Sigmoid colon (tissue), 6 donors: ENCODE measurements at regions not wholly inside any gene's neighbourhood (a gene's known extent, or its start where the extent isn't known, plus 50 kb on each side); places are given as distances from the start of the nearest gene placed in this dataset.

Source experiments
- DNase-seq: peaks from one replicate; pipeline ENCODE4 v3.0.0-alpha.2; 2019
- H3K27ac ChIP-seq, 4 donors: fragments of 200-600 bp; sonication (generic); one replicate each; pipeline ENCODE4 v1.5.1; 2016 to 2019; ENCODE audit warnings: mild to moderate bottlenecking in 1 of 4
- H3K27me3 ChIP-seq, 3 donors: fragments of 200-600 bp; sonication (generic); one replicate each; pipeline ENCODE4 v1.5.1; 2019; ENCODE audit warnings: mild to moderate bottlenecking in 1 of 3
- H3K36me3 ChIP-seq, 4 donors: fragments of 200-600 bp; sonication (generic); one replicate each; pipeline ENCODE4 v1.5.1; 2016 to 2019
- H3K4me1 ChIP-seq, 4 donors: fragments of 200-600 bp; sonication (generic); one replicate each; pipeline ENCODE4 v1.5.1; 2017 to 2019
- H3K4me3 ChIP-seq, 4 donors: fragments of 200-600 bp; sonication (generic); one replicate each; pipeline ENCODE4 v1.5.1; 2017 to 2019; ENCODE audit warnings: mild to moderate bottlenecking in 2 of 4, moderate library complexity in 1 of 4
- H3K9me3 ChIP-seq, 4 donors: fragments of 200-600 bp in 3 of 4; sonication (generic) in 3 of 4; one replicate each; pipeline versions ENCODE4 v1.5.1 to v1.6.1; 2013 to 2019
- CTCF ChIP-seq, 4 experiments: fragments of 450-650 bp in 3 of 4; fragments of 200-600 bp in 1 of 4; IDR thresholded peaks; one replicate each; pipeline ENCODE4 v1.5.1; 2016 to 2019; ENCODE audit warnings: antibody characterized with exemption in 4 of 4, mild to moderate bottlenecking in 3 of 4, moderate library complexity in 2 of 4
- EP300 ChIP-seq, 4 donors: sonication (generic); formaldehyde crosslinking; IDR thresholded peaks; one replicate each; pipeline ENCODE4 v1.6.1; 2017; ENCODE audit warnings: antibody characterized with exemption in 4 of 4
- POLR2A ChIP-seq, 2 donors: fragments of 450-650 bp; IDR thresholded peaks; one replicate each; pipeline ENCODE4 v1.6.1; 2016; ENCODE audit warnings: antibody characterized with exemption in 2 of 2, mild to moderate bottlenecking in 2 of 2, moderate library complexity in 2 of 2
- POLR2AphosphoS5 ChIP-seq, 4 donors: sonication (generic); formaldehyde crosslinking; IDR thresholded peaks; one replicate each; pipeline ENCODE4 v1.6.1; 2017; ENCODE audit warnings: antibody characterized with exemption in 4 of 4
- WGBS, 2 donors: extraction: QIAGEN DNeasy Blood & Tissue Kit; methylation state at CpG; one replicate each; pipeline ENCODE4 v1.1.7; 2013; 5-methylcytosine and 5-hydroxymethylcytosine counted together
- intact Hi-C: fragments of 100-400 bp; cut with DNase I; formaldehyde crosslinking; loops from one replicate; pipeline ENCODE4 v1.15.1; 2023
- donor health status: healthy with polysubstance abuse.
- donor health status: healthy.

- intact Hi-C loops, result no loop called here
- H3K27me3 ChIP-seq, result no peaks in the 10 kb centered on the region
- H3K9me3 ChIP-seq, result no peaks in the 10 kb centered on the region
- H3K27ac ChIP-seq, result no peak overlapping the region
- H3K4me3 ChIP-seq, result no peak overlapping the region
- TF ChIP-seq CTCF (IDR thresholded peaks at IDR 0.05) (no peak), POLR2AphosphoS5 (IDR thresholded peaks at IDR 0.05) (no peak), EP300 (IDR thresholded peaks at IDR 0.05) (no peak), POLR2A (IDR thresholded peaks at IDR 0.05) (no peak)
- H3K4me1 ChIP-seq, result no peaks in the 10 kb centered on the region
- H3K36me3 ChIP-seq, result no peaks in the 10 kb centered on the region
- no peak for DNase-seq
Measured at GRCh38 chr6:87784051-87784450, 82.0 kb upstream of the AKIRIN2 start.

- 92 to 96% methylated on average over 2 of the region's 2 CpGs for WGBS, 2 donors
- DNase-seq, result no peak
Measured at GRCh38 chr6:87779542-87779941, 77.5 kb upstream of the AKIRIN2 start.

GRCh38 chr6:87772597-87773530 is 70.8 kb upstream of the AKIRIN2 start:
- no peaks in the 10 kb centered on the region for H3K36me3 ChIP-seq
- no peak for DNase-seq
- H3K4me3 ChIP-seq, result no peak overlapping the region
- intact Hi-C loops, result no loop called here
- H3K27ac ChIP-seq, result no peak overlapping the region
- H3K9me3 ChIP-seq, result no peaks in the 10 kb centered on the region
- H3K4me1 ChIP-seq, result no peaks in the 10 kb centered on the region
- TF ChIP-seq POLR2A (IDR thresholded peaks at IDR 0.05) (no peak), EP300 (IDR thresholded peaks at IDR 0.05) (no peak), CTCF (IDR thresholded peaks at IDR 0.05) (no peak), POLR2AphosphoS5 (IDR thresholded peaks at IDR 0.05) (no peak)
- no peaks in the 10 kb centered on the region for H3K27me3 ChIP-seq
- WGBS, 2 donors, result 68 to 75% methylated on average over 6 of the region's 6 CpGs

More at GRCh38 chr6:87779542-87779941, 77.5 kb upstream of the AKIRIN2 start:
- no peaks in the 10 kb centered on the region for H3K36me3 ChIP-seq
- no peak overlapping the region for H3K4me3 ChIP-seq
- no peaks in the 10 kb centered on the region for H3K27me3 ChIP-seq
- no peak overlapping the region for H3K27ac ChIP-seq
- no peaks in the 10 kb centered on the region for H3K4me1 ChIP-seq
- H3K9me3 ChIP-seq, result no peaks in the 10 kb centered on the region
- intact Hi-C loops, result no loop called here
- TF ChIP-seq POLR2AphosphoS5 (IDR thresholded peaks at IDR 0.05) (no peak), EP300 (IDR thresholded peaks at IDR 0.05) (no peak), CTCF (IDR thresholded peaks at IDR 0.05) (no peak), POLR2A (IDR thresholded peaks at IDR 0.05) (no peak)

GRCh38 chr6:87767478-87767877 is 65.4 kb upstream of the AKIRIN2 start:
- WGBS, 2 donors, result 94% methylated on average over 10 of the region's 10 CpGs
- Histone ChIP-seq H3K27me3 (no peaks in the 10 kb centered on the region), H3K36me3 (no peaks in the 10 kb centered on the region), H3K4me1 (no peaks in the 10 kb centered on the region), H3K27ac (no peak overlapping the region), H3K4me3 (no peak overlapping the region), H3K9me3 (no peaks in the 10 kb centered on the region)
- no peak for TF ChIP-seq CTCF (IDR thresholded peaks at IDR 0.05)
- TF ChIP-seq POLR2A (IDR thresholded peaks at IDR 0.05), result no peak
- no peak for TF ChIP-seq POLR2AphosphoS5 (IDR thresholded peaks at IDR 0.05)
- TF ChIP-seq EP300 (IDR thresholded peaks at IDR 0.05), result no peak
- no peak for DNase-seq
- intact Hi-C loops, result no loop called here
